K562 (cell line): ENCODE measurements at regions not wholly inside any gene's neighbourhood (a gene's known extent, or its start where the extent isn't known, plus 50 kb on each side); places are given as distances from the start of the nearest gene placed in this dataset.

Experiments used
- CTCF ChIP-seq, 3 experiments: IDR thresholded peaks in 2 of 3; conservative IDR thresholded peaks in 1 of 3; 2 replicates each; pipeline ENCODE4 v1.5.1; 2011 to 2012; ENCODE audit warnings: low read length in 3 of 3, mild to moderate bottlenecking in 3 of 3, control low read depth in 2 of 3, improper control_type of control experiment in 1 of 3, inconsistent platforms in 1 of 3, low read depth in 1 of 3, mixed read lengths in 1 of 3, moderate library complexity in 1 of 3; ENCODE audit not compliant: insufficient read depth in 2 of 3
- NBN ChIP-seq: fragments of 450-650 bp; IDR thresholded peaks from 2 replicates; pipeline ENCODE4 v1.6.1; 2016; ENCODE audit warnings: low read depth, mild to moderate bottlenecking
- ZFP1 ChIP-seq: fragments of 450-650 bp; formaldehyde crosslinking; IDR thresholded peaks from 2 replicates; pipeline ENCODE4 v1.4.0; 2020; ENCODE audit warnings: mild to moderate bottlenecking, mixed read lengths

GRCh38 chr20:52880997-52881396 is 91.2 kb upstream of the TSHZ2 start:
- no peak for TF ChIP-seq NBN
- TF ChIP-seq CTCF (IDR thresholded peaks at IDR 0.05 in 2 of 3, conservative IDR thresholded peaks at IDR 0.05 in 1 of 3; ENCODE audit: insufficient read depth in 2 of 3, low read depth in 1 of 3, low read length in 3 of 3) = no peak
- no peak for TF ChIP-seq ZFP1
